ENCODE measurements at regions not wholly inside any gene's neighbourhood (a gene's known extent, or its start where the extent isn't known, plus 50 kb on each side); places are given as distances from the start of the nearest gene placed in this dataset.

DNA sequence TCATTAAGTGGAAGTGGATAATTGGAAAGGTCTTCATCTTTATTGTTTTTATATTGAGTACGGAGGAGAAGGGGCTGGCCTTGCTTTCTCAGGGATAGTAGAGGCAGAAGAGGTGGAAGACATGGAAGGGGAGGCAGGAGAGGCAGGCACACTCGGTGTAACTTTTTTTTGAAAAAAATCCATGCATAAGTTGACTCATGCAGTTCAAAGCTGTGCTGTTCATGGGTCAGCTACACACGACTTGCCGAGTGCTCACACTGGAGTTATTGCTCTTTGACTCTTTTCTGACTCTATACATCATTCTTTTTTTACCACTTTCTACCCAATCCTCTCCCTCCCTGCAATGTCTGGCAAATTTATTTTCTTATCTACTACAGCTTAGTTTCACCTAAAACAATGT is 158.3 kb upstream of the AADAT start:
- TF ChIP-seq POLR2AphosphoS5 (IDR thresholded peaks at IDR 0.05; ENCODE audit: low read depth, low read length), result no peak
- no peak for TF ChIP-seq POU2F2 (IDR thresholded peaks at IDR 0.05; ENCODE audit: low read depth, low read length)
- TF ChIP-seq POLR2A (IDR thresholded peaks at IDR 0.05; ENCODE audit: low read depth, low read length), result no peak

All from GM12891 (cell line).